ELF-1 (cell line): ENCODE measurements at regions not wholly inside any gene's neighbourhood (a gene's known extent, or its start where the extent isn't known, plus 50 kb on each side); places are given as distances from the start of the nearest gene placed in this dataset.

Source experiments
- DNase-seq: peaks from one replicate; pipeline ENCODE4 v3.0.0-alpha.2; 2016; ENCODE audit warnings: low read depth, low spot score

DNA sequence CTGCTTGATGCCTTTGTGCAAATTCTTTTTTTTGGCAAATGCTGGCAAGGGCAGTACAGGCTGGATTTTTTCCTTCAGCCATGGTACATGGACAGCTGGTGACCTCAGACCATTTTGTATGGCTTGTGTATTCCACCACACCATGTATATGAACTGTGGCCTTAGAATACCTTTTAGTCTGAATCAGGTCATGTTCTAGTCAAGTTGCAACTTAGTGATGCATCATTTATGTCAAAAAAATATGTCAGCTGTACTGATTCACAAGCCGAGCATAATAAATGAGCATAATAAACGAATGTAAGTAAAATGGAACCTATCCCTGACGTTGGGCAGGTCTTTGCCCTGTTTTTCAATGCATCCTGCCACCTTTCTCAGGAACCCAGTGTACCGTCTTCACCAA is 219.7 kb upstream of the RUNX1 start:
- no peak for DNase-seq

DNA sequence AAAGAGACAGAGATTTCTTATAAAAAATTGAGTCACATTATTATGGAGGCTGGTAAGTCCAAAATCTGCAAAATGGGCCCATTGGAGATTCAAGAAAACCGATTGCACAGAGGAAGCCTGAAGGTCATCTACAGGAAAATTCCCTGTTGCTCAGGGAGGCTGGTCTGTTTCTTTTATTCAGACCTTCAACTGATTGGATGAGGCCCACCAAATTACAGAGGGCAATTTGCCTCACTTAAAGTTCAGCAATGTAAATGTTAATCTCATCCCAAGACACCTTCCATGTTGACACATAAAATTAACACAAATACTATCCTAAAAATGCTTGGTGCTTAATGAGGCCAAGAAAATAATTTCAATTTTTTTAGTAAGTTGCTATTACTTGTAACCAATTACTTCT is 219.2 kb upstream of the RUNX1 start:
- no peak for DNase-seq

- peak; percentile 43 for DNase-seq
Observed at GRCh38 chr21:35266546-35266945, 217.4 kb upstream of the RUNX1 start.

DNA sequence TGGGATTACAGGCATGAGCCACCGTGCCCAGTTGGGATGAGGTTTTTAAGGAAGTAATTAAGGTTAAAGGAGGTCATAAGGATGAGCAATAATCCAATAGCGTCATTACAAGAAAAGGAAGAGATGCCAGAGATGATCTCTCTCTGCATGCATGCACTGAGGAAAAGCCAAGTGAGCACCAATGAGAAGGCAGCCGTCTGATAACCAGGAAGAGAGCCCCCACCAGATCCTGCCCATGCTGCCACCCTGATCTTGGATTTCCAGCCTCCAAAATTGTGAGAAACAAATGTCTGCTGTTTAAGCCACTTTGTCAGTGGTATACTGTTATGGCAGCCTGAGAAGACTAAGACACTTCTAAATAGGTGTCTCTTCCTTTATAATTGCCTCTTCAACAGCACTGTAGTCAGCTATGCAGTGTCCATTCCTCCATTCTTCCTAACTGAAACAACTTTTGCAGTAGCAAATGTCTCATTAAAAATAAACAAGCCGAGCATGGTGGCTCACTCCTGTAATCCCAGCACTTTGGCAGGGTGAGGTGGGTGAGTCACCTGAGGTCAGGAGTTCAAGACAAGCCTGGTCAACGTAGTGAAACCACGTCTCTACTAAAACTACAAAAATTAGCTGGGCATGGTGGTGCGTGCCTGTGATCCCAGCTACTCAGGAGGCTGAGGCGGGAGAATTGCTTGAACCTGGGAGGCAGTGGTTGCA is 216.2 kb upstream of the RUNX1 start:
- no peak for DNase-seq

GRCh38 chr21:35259457-35259856 is 210.4 kb upstream of the RUNX1 start:
- no peak for DNase-seq

- DNase-seq: no peak
Observed at GRCh38 chr21:35258521-35258920, 209.4 kb upstream of the RUNX1 start.

DNA sequence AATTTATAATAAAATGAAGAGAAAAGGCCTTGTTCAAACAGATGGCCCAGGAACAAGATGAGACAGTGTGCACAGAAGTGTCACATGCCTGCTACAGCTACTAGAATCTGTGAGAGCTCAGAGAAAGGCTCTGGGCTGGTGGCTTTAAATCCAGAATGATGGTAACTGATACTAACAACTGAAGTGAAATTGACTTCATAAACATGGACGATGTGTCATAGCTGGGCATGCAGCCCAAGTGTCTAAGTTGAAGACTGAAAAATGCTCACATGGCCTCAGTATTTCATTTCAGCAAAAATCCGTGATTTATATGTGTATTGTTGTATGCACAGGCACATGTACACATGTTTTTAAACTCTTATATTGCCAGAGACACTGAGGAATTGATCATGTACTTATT is 208.3 kb upstream of the RUNX1 start:
- DNase-seq: no peak

- peak; percentile 24 for DNase-seq
Observed at GRCh38 chr21:35256468-35256988, 207.4 kb upstream of the RUNX1 start.

DNA sequence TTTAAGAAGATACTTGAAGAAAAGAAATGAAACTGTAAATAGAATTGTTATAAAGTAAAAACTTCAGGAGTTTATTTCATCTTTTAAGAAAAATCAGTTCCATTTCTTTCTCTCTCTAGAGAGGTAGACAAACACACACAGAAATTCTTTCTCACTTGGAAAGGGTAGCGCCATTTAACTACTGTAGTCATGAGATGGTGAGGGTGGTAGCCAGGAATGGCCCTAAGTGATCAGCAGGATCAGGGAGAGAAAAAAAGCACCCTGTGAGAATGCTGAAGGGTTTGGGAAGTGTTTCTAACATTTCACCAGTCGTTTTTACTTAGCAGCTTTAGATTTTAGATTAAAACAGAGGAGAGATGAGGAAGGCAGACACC is 205.7 kb upstream of the RUNX1 start:
- DNase-seq: no peak

- DNase-seq: no peak
Observed at GRCh38 chr21:35254006-35254764, 205.1 kb upstream of the RUNX1 start.

DNA sequence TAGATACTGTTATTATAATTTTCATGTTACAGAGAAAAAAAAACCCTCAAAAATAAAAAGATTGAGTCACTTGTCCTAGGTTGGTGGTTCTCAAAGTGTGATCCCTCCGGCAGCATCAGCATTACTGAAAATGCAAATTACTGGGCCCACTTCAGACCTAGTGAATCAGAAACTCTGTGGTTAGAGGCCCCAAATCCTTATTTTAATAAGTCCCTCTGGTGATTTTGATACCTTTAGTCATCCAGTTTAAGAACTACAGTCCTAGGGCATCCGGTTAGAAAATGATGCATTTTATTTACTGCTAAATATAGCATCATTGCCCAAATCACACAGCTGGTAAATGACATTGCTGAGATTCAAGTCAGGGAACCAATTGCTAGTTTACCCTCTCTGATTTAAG is 203.7 kb upstream of the RUNX1 start:
- DNase-seq: no peak

- DNase-seq: no peak
Observed at GRCh38 chr21:35249636-35250035, 200.5 kb upstream of the RUNX1 start.

DNA sequence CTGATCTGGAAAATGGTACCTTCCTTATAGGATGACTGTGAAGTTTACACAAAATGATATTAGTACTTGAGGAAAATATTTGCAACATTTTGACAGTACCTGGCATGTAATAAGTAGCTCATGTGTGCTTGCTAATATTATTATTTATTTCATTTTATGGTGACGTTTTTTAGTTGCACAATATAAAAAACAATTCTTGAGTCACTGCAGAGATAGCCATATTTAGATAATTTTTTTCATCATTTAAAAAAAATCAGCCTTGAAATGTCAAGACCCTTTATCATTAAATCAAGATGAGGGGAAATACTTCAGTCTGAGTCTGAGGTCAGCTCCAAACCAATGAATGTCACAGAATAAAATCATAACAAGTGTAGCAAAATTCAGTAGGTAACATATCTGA is 196.8 kb upstream of the RUNX1 start:
- DNase-seq: no peak

DNA sequence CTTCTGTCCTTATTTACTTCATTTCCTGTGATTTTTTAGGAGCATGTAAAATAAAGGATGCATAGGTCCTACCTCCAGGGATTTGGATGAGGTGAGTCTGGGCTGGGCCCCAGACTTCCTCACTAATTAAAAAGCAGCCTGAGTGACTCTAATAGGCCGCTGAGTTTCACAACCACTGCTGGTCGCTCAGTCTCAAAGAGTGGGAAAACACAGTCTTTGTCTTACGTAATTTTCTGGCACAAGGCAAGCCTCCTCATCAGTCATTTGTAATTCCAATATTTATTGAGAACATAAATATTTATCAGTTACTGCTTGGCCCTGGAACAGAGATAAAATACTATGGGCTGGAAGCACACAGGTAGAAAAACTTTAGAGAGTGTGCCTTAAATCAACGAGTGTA is 195.4 kb upstream of the RUNX1 start:
- no peak for DNase-seq

DNA sequence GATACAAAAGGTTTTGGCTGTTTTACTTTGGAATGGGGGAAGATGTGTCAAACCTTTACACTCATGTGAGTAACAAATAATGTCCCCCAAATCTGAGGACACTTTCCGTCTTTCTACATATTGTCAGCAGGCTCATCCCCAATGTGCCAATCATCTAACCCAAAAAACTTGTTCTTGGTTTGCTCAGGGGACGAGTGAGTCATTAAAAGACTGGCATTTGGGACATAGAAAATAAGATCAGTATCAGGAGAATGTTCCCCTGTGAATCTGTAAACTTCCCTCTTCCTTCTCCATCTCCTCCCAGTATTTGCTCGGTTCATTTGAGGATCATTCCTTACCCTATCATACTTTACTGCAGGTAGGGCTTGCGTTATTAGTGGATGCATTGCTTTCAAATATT is 194.1 kb upstream of the RUNX1 start:
- DNase-seq: no peak

DNA sequence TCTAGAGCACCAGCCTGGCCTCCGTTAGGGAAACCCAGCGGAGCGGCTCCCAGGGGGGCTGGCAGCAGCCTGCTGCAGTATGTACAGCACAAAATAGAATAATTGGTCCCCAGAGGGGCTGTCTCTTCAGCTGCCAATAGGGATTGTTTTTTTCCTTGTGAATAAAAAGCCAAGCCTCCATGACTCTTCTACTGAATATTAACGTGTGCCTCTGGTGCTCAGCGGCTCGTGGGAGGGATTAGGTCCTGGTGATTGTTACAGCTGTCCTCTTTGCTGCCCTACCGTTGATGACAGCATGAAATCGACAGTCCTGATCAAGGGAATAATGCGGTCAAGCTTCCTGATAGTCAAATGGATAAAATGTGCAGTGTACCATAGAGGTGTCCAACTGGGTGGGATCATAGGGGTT is 190.7 kb upstream of the RUNX1 start:
- DNase-seq: no peak

GRCh38 chr21:35238119-35238518 is 189.0 kb upstream of the RUNX1 start:
- no peak for DNase-seq

DNA sequence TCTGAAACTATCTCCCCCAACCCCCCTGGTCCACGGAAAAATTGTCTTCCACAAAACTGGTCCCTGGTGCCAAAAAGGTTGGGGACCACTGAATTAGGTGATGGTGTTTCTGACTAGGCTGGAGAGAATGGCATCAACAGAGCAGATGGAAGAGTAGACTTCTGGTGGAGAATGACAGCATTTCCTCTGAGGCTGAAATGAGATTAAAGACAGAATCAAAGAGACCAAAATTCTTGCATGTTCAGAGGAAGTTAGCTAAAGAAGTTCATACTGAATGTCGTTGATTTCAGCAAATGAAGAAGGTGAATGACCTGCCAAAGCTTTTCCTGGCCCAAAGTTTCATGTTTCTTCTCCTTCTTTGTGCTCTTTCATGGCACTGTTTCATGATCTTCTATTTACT is 188.2 kb upstream of the RUNX1 start:
- no peak for DNase-seq

GRCh38 chr21:35236090-35236489 is 187.0 kb upstream of the RUNX1 start:
- DNase-seq: no peak

GRCh38 chr21:35234725-35235124 is 185.6 kb upstream of the RUNX1 start:
- DNase-seq: no peak

DNA sequence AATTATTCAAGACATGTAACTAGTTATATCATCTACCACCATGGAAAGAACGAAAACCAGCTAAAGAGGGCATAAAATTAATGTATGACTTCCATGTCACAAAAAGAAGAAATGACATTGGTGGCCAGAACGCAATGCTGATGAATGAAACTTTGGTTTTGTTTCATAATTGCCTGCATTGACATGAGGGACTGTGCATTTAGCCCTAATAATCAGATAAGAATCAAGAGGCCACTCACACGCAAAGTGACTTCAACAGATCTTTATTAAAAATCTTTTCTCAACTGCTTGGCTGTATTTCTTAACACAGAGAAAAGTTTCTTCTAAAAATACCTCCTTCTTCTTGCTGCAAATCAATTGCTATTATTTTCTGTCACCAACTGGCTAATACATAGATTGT is 184.7 kb upstream of the RUNX1 start:
- DNase-seq: no peak

- peak; percentile 33 for DNase-seq
Observed at GRCh38 chr21:35232545-35233176, 183.6 kb upstream of the RUNX1 start.

DNA sequence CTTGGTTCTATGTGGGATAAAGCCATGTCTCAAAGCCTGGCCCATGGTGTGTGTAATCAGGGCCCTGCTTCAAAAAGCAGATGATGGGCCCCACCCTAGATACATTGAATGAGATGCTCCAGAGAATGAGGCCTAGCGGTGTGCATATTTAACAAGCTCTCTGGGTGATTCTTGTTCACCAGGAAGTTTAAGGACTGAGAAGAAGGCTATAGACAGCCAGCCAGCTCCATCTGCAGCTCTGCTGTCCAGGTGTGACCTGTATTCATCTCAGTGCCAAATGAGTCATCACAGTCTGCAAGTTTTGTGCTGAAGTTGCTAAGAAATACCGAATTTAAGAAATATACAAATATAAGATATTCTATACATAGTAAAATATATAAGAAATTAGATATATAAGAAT is 182.0 kb upstream of the RUNX1 start:
- DNase-seq: no peak
